ENCODE measurements at regions not wholly inside any gene's neighbourhood (a gene's known extent, or its start where the extent isn't known, plus 50 kb on each side); places are given as distances from the start of the nearest gene placed in this dataset.

GRCh38 chrX:44735498-44735897 lies 108.3 kb upstream of the DUSP21 start:
- intact Hi-C loops (cut with DNase I; ENCODE audit: low total_unique reads) = no loop called here
- DNase-seq = no peak
- Histone ChIP-seq H3K36me3 (no peaks in the 10 kb centered on the region), H3K4me1 (no peaks in the 10 kb centered on the region), H3K27me3 (no peaks in the 10 kb centered on the region), H3K4me3 (no peak overlapping the region), H3K9me3 (no peaks in the 10 kb centered on the region), H3K27ac (no peak overlapping the region)
- no peak for TF ChIP-seq CTCF (IDR thresholded peaks at IDR 0.05)

GRCh38 chrX:44733931-44734330 lies 109.9 kb upstream of the DUSP21 start:
- H3K36me3 ChIP-seq = no peaks in the 10 kb centered on the region
- no peak overlapping the region for H3K4me3 ChIP-seq
- no peaks in the 10 kb centered on the region for H3K4me1 ChIP-seq
- no peak for TF ChIP-seq CTCF (IDR thresholded peaks at IDR 0.05)
- intact Hi-C loops (cut with DNase I; ENCODE audit: low total_unique reads) = no loop called here
- H3K27me3 ChIP-seq = no peaks in the 10 kb centered on the region
- no peak overlapping the region for H3K27ac ChIP-seq
- no peaks in the 10 kb centered on the region for H3K9me3 ChIP-seq
- no peak for DNase-seq

GRCh38 chrX:44731160-44731559 lies 112.7 kb upstream of the DUSP21 start:
- no peaks in the 10 kb centered on the region for H3K9me3 ChIP-seq
- no peaks in the 10 kb centered on the region for H3K27me3 ChIP-seq
- intact Hi-C loops (cut with DNase I; ENCODE audit: low total_unique reads) = no loop called here
- no peak overlapping the region for H3K4me3 ChIP-seq
- no peak overlapping the region for H3K27ac ChIP-seq
- no peaks in the 10 kb centered on the region for H3K4me1 ChIP-seq
- H3K36me3 ChIP-seq = no peaks in the 10 kb centered on the region
- DNase-seq = no peak
- TF ChIP-seq CTCF (IDR thresholded peaks at IDR 0.05) = no peak

- Histone ChIP-seq H3K36me3 (no peaks in the 10 kb centered on the region), H3K9me3 (no peaks in the 10 kb centered on the region), H3K27ac (no peak overlapping the region), H3K4me1 (no peaks in the 10 kb centered on the region), H3K4me3 (no peak overlapping the region), H3K27me3 (no peaks in the 10 kb centered on the region)
- DNase-seq = no peak
- intact Hi-C loops (cut with DNase I; ENCODE audit: low total_unique reads) = no loop called here
- TF ChIP-seq CTCF (IDR thresholded peaks at IDR 0.05) = no peak
Observed at GRCh38 chrX:44723426-44723825, 120.4 kb upstream of the DUSP21 start.

GRCh38 chrX:44708470-44708869 lies 135.4 kb upstream of the DUSP21 start:
- H3K36me3 ChIP-seq = no peaks in the 10 kb centered on the region
- DNase-seq = no peak
- no peak overlapping the region for H3K27ac ChIP-seq
- no peaks in the 10 kb centered on the region for H3K4me1 ChIP-seq
- no peaks in the 10 kb centered on the region for H3K9me3 ChIP-seq
- H3K4me3 ChIP-seq = no peak overlapping the region
- TF ChIP-seq CTCF (IDR thresholded peaks at IDR 0.05) = no peak
- intact Hi-C loops (cut with DNase I; ENCODE audit: low total_unique reads) = no loop called here
- no peaks in the 10 kb centered on the region for H3K27me3 ChIP-seq

- H3K9me3 ChIP-seq = no peaks in the 10 kb centered on the region
- H3K4me1 ChIP-seq = no peaks in the 10 kb centered on the region
- TF ChIP-seq CTCF (IDR thresholded peaks at IDR 0.05) = no peak
- no peak for DNase-seq
- no peaks in the 10 kb centered on the region for H3K27me3 ChIP-seq
- no peaks in the 10 kb centered on the region for H3K36me3 ChIP-seq
- H3K4me3 ChIP-seq = no peak overlapping the region
- no peak overlapping the region for H3K27ac ChIP-seq
- intact Hi-C loops (cut with DNase I; ENCODE audit: low total_unique reads) = no loop called here
Observed at GRCh38 chrX:44705817-44706551, 137.8 kb upstream of the DUSP21 start.

Data from tibial artery (tissue), 4 donors.